SK-N-SH (cell line): ENCODE measurements at regions not wholly inside any gene's neighbourhood (a gene's known extent, or its start where the extent isn't known, plus 50 kb on each side); places are given as distances from the start of the nearest gene placed in this dataset.

ENCODE experiments used
- CTCF ChIA-PET: fragments of 300-600, 350-600 bp; formaldehyde crosslinking; extraction: SDS; loops from one replicate; lab custom pipeline; 2021; lab: Yijun Ruan, JAX
- POLR2A ChIA-PET: fragments of 350-600 bp; sonication (Branson Sonifier 250); formaldehyde crosslinking; extraction: SDS; loops from one replicate; lab custom pipeline; 2020; ENCODE audit warnings: antibody characterized with exemption, inconsistent platforms; lab: Yijun Ruan, JAX
- DNase-seq: peaks from one replicate; pipeline ENCODE4 v3.0.0; 2012
- H2AFZ ChIP-seq: fragments of 200-600 bp; sonication (generic); 2 replicates; pipeline ENCODE4 v1.8.1; 2016; ENCODE audit warnings: antibody characterized with exemption, mild to moderate bottlenecking, low read depth
- H3F3A ChIP-seq: fragments of 200-600 bp; sonication (generic); replicated peaks from 2 replicates; pipeline ENCODE3; 2016; ENCODE audit warnings: antibody characterized with exemption, mild to moderate bottlenecking; ENCODE audit not compliant: insufficient read depth
- H3K27ac ChIP-seq, 2 experiments: fragments of 200-500 bp in 1 of 2; fragments of 200-600 bp in 1 of 2; sonication (Bioruptor generic) in 1 of 2; sonication (generic), shearing (Covaris generic) in 1 of 2; 2 replicates each; pipeline versions ENCODE4 v1.5.1 to v1.6.1; 2014 to 2016; ENCODE audit warnings: low read depth in 2 of 2, inconsistent platforms in 1 of 2, low read length in 1 of 2, mild to moderate bottlenecking in 1 of 2, mixed read lengths in 1 of 2
- H3K27me3 ChIP-seq: fragments of 200-600 bp; sonication (generic), shearing (Covaris generic); 2 replicates; pipeline ENCODE4 v1.6.1; 2016; ENCODE audit warnings: mixed run types; ENCODE audit not compliant: insufficient read depth
- H3K36me3 ChIP-seq, 2 experiments: fragments of 200-500 bp in 1 of 2; fragments of 200-600 bp in 1 of 2; sonication (Bioruptor generic) in 1 of 2; sonication (generic) in 1 of 2; replicated peaks in 1 of 2; 2 replicates each; pipeline versions ENCODE3 to v1.5.1; 2014 to 2016; ENCODE audit warnings: low read length in 1 of 2, mild to moderate bottlenecking in 1 of 2; ENCODE audit not compliant: insufficient read depth in 2 of 2, control insufficient read depth in 1 of 2
- H3K4me1 ChIP-seq, 2 experiments: fragments of 200-500 bp in 1 of 2; fragments of 200-600 bp in 1 of 2; sonication (Bioruptor generic) in 1 of 2; sonication (generic), shearing (Covaris generic) in 1 of 2; 2 replicates each; pipeline versions ENCODE4 v1.5.1 to v1.6.1; 2014 to 2016; ENCODE audit warnings: low read depth in 1 of 2, low read length in 1 of 2, mixed run types in 1 of 2; ENCODE audit not compliant: insufficient read depth in 2 of 2, control insufficient read depth in 1 of 2
- H3K4me2 ChIP-seq: fragments of 200-600 bp; sonication (generic), shearing (Covaris generic); 2 replicates; pipeline ENCODE4 v1.6.1; 2017; ENCODE audit warnings: mixed run types
- H3K4me3 ChIP-seq, 2 experiments: fragments of 200-500 bp in 1 of 2; fragments of 200-600 bp in 1 of 2; sonication (Bioruptor generic) in 1 of 2; sonication (generic), shearing (Covaris generic) in 1 of 2; 2 replicates each; pipeline versions ENCODE4 v1.5.1 to v1.8.1; 2014 to 2016; ENCODE audit warnings: low read depth in 2 of 2, inconsistent platforms in 1 of 2, low read length in 1 of 2, mild to moderate bottlenecking in 1 of 2, mixed read lengths in 1 of 2, moderate library complexity in 1 of 2
- H3K79me2 ChIP-seq: fragments of 200-600 bp; sonication (generic); 2 replicates; pipeline ENCODE4 v1.8.1; 2017; ENCODE audit warnings: mild to moderate bottlenecking; ENCODE audit not compliant: insufficient read depth
- H3K9ac ChIP-seq: fragments of 200-600 bp; sonication (generic); 2 replicates; pipeline ENCODE4 v1.6.1; 2017; ENCODE audit warnings: mixed run types
- H3K9me2 ChIP-seq: fragments of 200-600 bp; sonication (generic); 2 replicates; pipeline ENCODE4 v1.6.1; 2017; ENCODE audit warnings: mixed run types
- H3K9me3 ChIP-seq: fragments of 200-600 bp; sonication (generic); 2 replicates; pipeline ENCODE4 v1.6.1; 2017; ENCODE audit warnings: mixed run types, mild to moderate bottlenecking, moderate library complexity
- H4K20me1 ChIP-seq: fragments of 200-600 bp; sonication (generic); 2 replicates; pipeline ENCODE4 v1.6.1; 2017; ENCODE audit warnings: mild to moderate bottlenecking, mixed run types; ENCODE audit not compliant: insufficient read depth
- EZH2phosphoT487 ChIP-seq: fragments of 200-600 bp; sonication (generic); IDR thresholded peaks from 2 replicates; pipeline ENCODE4 v1.6.1; 2017; ENCODE audit warnings: low read depth, mixed run types, mild to moderate bottlenecking, antibody characterized with exemption, moderate library complexity, borderline replicate concordance
- FOXJ3 ChIP-seq: sonication (generic); formaldehyde crosslinking; IDR thresholded peaks from 2 replicates; pipeline ENCODE4 v1.5.1; 2020; ENCODE audit warnings: mild to moderate bottlenecking, missing genetic modification reagents
- GATA2 ChIP-seq: sonication (generic); formaldehyde crosslinking; IDR thresholded peaks from 2 replicates; pipeline ENCODE4 v1.5.0; 2020; ENCODE audit warnings: mild to moderate bottlenecking, missing genetic modification reagents
- IRF3 ChIP-seq: fragments of 150-350 bp; IDR thresholded peaks from 2 replicates; pipeline ENCODE4 v1.6.1; 2016; ENCODE audit warnings: mild to moderate bottlenecking, low read depth, low read length
- JUND ChIP-seq: IDR thresholded peaks from 2 replicates; pipeline ENCODE4 v1.4.0; 2012
- MEF2A ChIP-seq: IDR thresholded peaks from 2 replicates; pipeline ENCODE4 v1.4.0; 2012; ENCODE audit warnings: low read depth, borderline replicate concordance
- PBX3 ChIP-seq: IDR thresholded peaks from 2 replicates; pipeline ENCODE4; 2012
- POLR2AphosphoS5 ChIP-seq: IDR thresholded peaks from 2 replicates; pipeline ENCODE4 v1.6.1; 2012; ENCODE audit warnings: low read depth, low read length
- RXRA ChIP-seq: IDR thresholded peaks from 2 replicates; pipeline ENCODE4 v1.4.0; 2012; ENCODE audit warnings: low read depth, mild to moderate bottlenecking, borderline replicate concordance
- SMC3 ChIP-seq: IDR thresholded peaks from 2 replicates; pipeline ENCODE4 v1.6.1; 2012; ENCODE audit warnings: low read depth, low read length, improper control_type of control experiment
- TCF12 ChIP-seq: IDR thresholded peaks from 2 replicates; pipeline ENCODE4 v1.4.0; 2012
- TEAD4 ChIP-seq: IDR thresholded peaks from 2 replicates; pipeline ENCODE4 v1.4.0; 2012; ENCODE audit warnings: mild to moderate bottlenecking, borderline replicate concordance; ENCODE audit not compliant: insufficient read depth
- WGBS: methylation state at CpG from one replicate; pipeline ENCODE4 v1.1.6; 2017; ENCODE audit warnings: low lambda C conversion rate; 5-methylcytosine and 5-hydroxymethylcytosine counted together
- TF ChIP-seq, protein P1 (sequence below): IDR thresholded peaks from 2 replicates; pipeline ENCODE4 v1.4.0; 2012; ENCODE audit warnings: low read depth
- TF ChIP-seq, protein P2 (sequence below): fragments of 200-600 bp; sonication (generic); IDR thresholded peaks from 2 replicates; pipeline ENCODE4 v1.6.1; 2017; ENCODE audit warnings: antibody characterized with exemption, mild to moderate bottlenecking, moderate library complexity

DNA sequence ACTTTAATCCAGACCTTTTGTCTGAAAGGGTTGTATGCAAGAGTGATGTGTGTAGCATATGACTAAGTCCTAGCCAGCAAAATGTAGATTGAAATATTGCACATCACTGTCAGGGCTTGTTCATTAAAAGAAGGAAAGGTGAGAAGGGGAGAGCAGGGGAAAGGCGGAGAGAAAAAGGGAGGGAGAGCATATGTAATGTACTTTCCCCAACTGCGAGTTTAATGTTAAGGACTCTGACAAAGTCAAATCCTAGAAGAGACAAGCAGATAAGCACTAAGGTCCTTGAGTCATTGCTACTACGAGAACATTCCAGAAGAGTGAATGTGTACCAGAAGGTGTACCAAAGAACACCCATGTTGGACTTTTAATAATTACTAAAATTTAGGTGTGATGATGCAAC, 1336.7 kb downstream of the NSUN3 start (continued):
- TF ChIP-seq IRF3: no peak
- no peak for TF ChIP-seq PBX3
- no peak for TF ChIP-seq FOXJ3 (CRISPR knock-in tag)
- no peak for TF ChIP-seq MEF2A
- TF ChIP-seq POLR2AphosphoS5: no peak
- TF ChIP-seq GATA2 (CRISPR knock-in tag): no peak
- TF ChIP-seq, protein P1, sequence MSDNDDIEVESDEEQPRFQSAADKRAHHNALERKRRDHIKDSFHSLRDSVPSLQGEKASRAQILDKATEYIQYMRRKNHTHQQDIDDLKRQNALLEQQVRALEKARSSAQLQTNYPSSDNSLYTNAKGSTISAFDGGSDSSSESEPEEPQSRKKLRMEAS: no peak
- TF ChIP-seq EZH2phosphoT487: no peak
- no peak for TF ChIP-seq SMC3

GRCh38 chr3:95401693-95402092, 1338.8 kb downstream of the NSUN3 start:
- TF ChIP-seq POLR2AphosphoS5 (no peak), MEF2A (no peak), JUND (no peak), TCF12 (no peak), TEAD4 (no peak), RXRA (no peak)
- TF ChIP-seq, protein P2, sequence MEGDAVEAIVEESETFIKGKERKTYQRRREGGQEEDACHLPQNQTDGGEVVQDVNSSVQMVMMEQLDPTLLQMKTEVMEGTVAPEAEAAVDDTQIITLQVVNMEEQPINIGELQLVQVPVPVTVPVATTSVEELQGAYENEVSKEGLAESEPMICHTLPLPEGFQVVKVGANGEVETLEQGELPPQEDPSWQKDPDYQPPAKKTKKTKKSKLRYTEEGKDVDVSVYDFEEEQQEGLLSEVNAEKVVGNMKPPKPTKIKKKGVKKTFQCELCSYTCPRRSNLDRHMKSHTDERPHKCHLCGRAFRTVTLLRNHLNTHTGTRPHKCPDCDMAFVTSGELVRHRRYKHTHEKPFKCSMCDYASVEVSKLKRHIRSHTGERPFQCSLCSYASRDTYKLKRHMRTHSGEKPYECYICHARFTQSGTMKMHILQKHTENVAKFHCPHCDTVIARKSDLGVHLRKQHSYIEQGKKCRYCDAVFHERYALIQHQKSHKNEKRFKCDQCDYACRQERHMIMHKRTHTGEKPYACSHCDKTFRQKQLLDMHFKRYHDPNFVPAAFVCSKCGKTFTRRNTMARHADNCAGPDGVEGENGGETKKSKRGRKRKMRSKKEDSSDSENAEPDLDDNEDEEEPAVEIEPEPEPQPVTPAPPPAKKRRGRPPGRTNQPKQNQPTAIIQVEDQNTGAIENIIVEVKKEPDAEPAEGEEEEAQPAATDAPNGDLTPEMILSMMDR: no peak
- H3K9ac ChIP-seq: no peak overlapping the region
- H3K9me3 ChIP-seq: no peaks in the 10 kb centered on the region
- H3K36me3 ChIP-seq: no peaks in the 10 kb centered on the region
- H4K20me1 ChIP-seq: no peaks in the 10 kb centered on the region
- H3K4me1 ChIP-seq: no peaks in the 10 kb centered on the region
- no peaks in the 10 kb centered on the region for H3K27me3 ChIP-seq
- H3F3A ChIP-seq: no peaks in the 10 kb centered on the region
- H3K4me3 ChIP-seq: no peak overlapping the region
- H3K27ac ChIP-seq: no peak overlapping the region
- no peaks in the 10 kb centered on the region for H3K79me2 ChIP-seq
- H3K9me2 ChIP-seq: no peaks in the 10 kb centered on the region
- no peak for DNase-seq
- 31% methylated on average over 2 of the region's 2 CpGs for WGBS
- ChIA-PET POLR2A (no interaction called here), CTCF (no interaction called here)
- no peak overlapping the region for H2AFZ ChIP-seq
- H3K4me2 ChIP-seq: no peak overlapping the region
